ENCODE measurements at regions not wholly inside any gene's neighbourhood (a gene's known extent, or its start where the extent isn't known, plus 50 kb on each side); places are given as distances from the start of the nearest gene placed in this dataset.

- no peak for DNase-seq
Observed at GRCh38 chr13:76418404-76418803, 467.8 kb downstream of the KCTD12 start.

- DNase-seq = no peak
Observed at GRCh38 chr13:76414320-76414719, 471.9 kb downstream of the KCTD12 start.

GRCh38 chr13:76406243-76406642 lies 480.0 kb downstream of the KCTD12 start:
- no peak for DNase-seq

GRCh38 chr13:76398425-76398824 lies 487.8 kb downstream of the KCTD12 start:
- no peak for DNase-seq

- DNase-seq = no peak
Observed at GRCh38 chr13:76397413-76397812, 488.8 kb downstream of the KCTD12 start.

- no peak for DNase-seq
Observed at GRCh38 chr13:76389321-76389720, 496.9 kb downstream of the KCTD12 start.

GRCh38 chr13:76387566-76387965 lies 498.6 kb downstream of the KCTD12 start:
- DNase-seq = no peak

GRCh38 chr13:76386321-76386720 lies 499.9 kb downstream of the KCTD12 start:
- no peak for DNase-seq

GRCh38 chr13:76385586-76385985 lies 500.6 kb downstream of the KCTD12 start:
- DNase-seq = no peak

GRCh38 chr13:76383676-76384461 lies 502.3 kb downstream of the KCTD12 start:
- DNase-seq = peak; percentile 68

- DNase-seq = peak; percentile 31
Observed at GRCh38 chr13:76380446-76381065, 505.6 kb downstream of the KCTD12 start.

GRCh38 chr13:76379341-76380105 lies 506.7 kb downstream of the KCTD12 start:
- no peak for DNase-seq

GRCh38 chr13:76378767-76379166 lies 507.4 kb downstream of the KCTD12 start:
- DNase-seq = no peak

- no peak for DNase-seq
Observed at GRCh38 chr13:76363682-76364289, 522.4 kb downstream of the KCTD12 start.

- no peak for DNase-seq
Observed at GRCh38 chr13:76361868-76362267, 524.3 kb downstream of the KCTD12 start.

- DNase-seq = no peak
Observed at GRCh38 chr13:76351541-76352229, 534.5 kb downstream of the KCTD12 start.

GRCh38 chr13:76350399-76350798 lies 535.8 kb downstream of the KCTD12 start:
- no peak for DNase-seq

- no peak for DNase-seq
Observed at GRCh38 chr13:76349700-76350099, 536.5 kb downstream of the KCTD12 start.

GRCh38 chr13:76339649-76340048 lies 546.6 kb downstream of the KCTD12 start:
- no peak for DNase-seq

GRCh38 chr13:76338003-76338402 lies 548.2 kb downstream of the KCTD12 start:
- DNase-seq = no peak

- DNase-seq = no peak
Observed at GRCh38 chr13:76336889-76337844, 549.0 kb downstream of the KCTD12 start.
